ENCODE measurements at regions not wholly inside any gene's neighbourhood (a gene's known extent, or its start where the extent isn't known, plus 50 kb on each side); places are given as distances from the start of the nearest gene placed in this dataset.
"Not testable (repeated sequence)": the region's sequence is repeated elsewhere in the genome, so short reads cannot be mapped to it uniquely, and the experiment has no call there.

- not testable (repeated sequence) for DNase-seq
Measured at GRCh38 chr9:39674437-39675210, 319.2 kb downstream of the SPATA31A1 start.

GRCh38 chr9:39675211-39675553 is 319.7 kb downstream of the SPATA31A1 start:
- not testable (repeated sequence) for DNase-seq

GRCh38 chr9:39678534-39679263 is 323.2 kb downstream of the SPATA31A1 start:
- DNase-seq, result not testable (repeated sequence)

DNA sequence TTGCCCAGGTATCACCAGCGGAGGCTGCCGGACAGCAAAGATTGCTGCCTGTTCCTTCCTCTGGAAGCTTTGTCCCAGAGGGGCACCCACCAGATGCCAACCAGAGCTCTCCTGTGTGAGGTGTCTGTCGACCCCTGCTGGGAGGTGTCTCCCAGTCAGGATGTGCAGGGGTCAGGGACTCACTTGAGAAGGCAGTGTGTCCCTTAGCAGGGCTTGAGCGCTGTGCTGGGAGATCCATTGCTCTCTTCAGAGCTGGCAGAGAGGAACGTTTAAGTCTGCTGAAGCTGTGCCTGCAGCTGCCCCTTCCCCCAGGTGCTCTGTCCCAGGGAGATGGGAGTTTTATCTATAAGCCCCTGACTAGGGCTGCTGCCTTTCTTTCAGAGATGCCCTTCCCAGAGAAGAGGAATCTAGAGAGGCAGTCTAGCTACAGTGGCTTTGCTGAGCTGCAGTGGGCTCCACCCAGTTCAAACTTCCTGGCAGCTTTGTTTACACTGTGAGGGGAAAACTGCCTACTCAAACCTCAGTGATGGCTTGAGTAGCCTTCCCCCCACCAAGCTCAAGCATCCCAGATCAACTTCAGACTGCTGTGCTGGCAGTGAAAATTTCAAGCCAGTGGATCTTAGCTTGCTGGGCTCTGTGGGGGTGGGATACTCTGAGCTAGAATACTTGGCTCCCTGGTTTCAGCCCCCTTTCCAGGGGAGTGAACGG is 325.4 kb downstream of the SPATA31A1 start:
- not testable (repeated sequence) for DNase-seq

GRCh38 chr9:39728862-39729261 is 373.4 kb downstream of the SPATA31A1 start:
- not testable (repeated sequence) for DNase-seq

DNA sequence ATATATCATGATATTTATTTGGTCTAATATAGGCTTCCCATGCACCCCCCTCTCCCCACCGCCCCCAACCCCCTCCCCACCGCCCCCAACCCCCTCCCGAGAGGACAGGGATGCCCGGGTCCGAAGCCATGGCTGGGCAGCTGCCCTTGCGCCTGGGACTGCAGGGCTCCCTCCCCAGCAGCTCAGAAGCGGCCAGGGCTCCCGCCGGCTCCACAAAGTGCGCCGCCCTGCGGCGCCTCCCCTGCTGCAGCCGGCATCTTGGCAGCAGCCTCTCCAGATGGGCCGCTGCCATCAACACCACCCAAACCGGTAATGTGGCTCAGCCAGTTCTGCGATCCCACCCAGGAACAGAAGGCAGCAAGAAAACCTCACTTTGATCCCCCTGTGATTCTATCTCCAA is 389.4 kb downstream of the SPATA31A1 start:
- not testable (repeated sequence) for DNase-seq

DNA sequence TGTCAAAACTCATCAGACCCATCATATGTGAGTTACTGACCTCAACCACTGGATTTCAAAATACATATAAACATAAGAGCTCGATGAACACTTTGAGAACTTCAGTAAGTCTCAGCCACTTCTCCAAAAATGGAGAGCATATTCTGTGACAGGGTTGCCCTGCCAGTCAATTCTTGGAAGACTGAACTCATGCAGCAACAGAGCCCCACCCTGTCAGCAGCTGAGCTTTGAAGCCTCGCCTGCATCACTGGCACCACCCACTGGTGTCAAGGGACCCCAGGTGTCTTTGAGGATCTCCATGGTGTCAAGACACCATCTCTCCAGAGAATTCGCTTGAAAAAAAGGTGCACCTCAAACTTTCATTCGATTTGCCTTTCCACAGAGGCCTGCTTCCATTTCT is 420.1 kb downstream of the SPATA31A1 start:
- not testable (repeated sequence) for DNase-seq

DNA sequence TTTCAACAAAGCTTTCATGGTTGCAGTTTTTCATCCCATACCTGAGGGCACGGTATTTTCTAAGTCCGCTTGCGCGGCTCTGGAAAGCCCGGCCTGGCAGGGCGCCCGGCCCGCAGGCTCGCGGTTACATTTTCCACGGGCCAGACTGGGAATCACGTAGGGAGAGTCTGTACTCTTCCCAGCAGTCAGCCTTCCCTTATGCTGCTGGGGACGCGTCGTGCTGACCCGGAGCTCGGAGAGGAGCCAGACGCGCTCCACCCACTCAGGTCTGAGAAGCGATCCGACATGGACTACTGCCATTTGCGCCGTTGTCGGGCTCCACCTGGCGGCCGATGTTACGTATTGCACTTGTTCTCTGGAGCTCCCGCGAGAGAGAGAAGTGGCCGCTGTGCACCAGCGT is 435.9 kb downstream of the SPATA31A1 start:
- DNase-seq, result not testable (repeated sequence)

GRCh38 chr9:39797935-39798334 is 442.5 kb downstream of the SPATA31A1 start:
- not testable (repeated sequence) for DNase-seq

DNA sequence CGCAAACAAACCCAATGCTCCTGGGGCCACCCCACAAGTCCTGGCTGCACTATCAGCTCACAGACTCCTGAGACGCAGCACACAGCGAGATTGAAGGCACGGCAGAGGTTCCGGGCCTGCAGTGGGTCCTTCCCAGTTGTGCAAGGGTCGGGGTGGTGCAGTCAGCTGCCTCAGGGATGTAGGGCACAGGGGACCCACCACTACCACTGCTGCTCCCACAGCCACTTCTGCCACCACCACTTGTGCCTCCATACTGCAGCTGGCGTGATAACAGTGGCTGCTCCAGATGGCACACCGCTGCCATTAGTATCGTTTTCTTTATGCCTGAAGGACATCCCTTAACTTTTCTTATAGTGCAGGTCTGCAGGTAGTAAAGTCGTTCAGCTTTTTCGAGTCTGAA is 443.8 kb downstream of the SPATA31A1 start:
- DNase-seq, result not testable (repeated sequence)

- DNase-seq, result not testable (repeated sequence)
Measured at GRCh38 chr9:39802561-39802960, 447.1 kb downstream of the SPATA31A1 start.

GRCh38 chr9:39809401-39810226 is 454.1 kb downstream of the SPATA31A1 start:
- DNase-seq, result peak; percentile 50

GRCh38 chr9:39810401-39810800 is 454.9 kb downstream of the SPATA31A1 start:
- not testable (repeated sequence) for DNase-seq

DNA sequence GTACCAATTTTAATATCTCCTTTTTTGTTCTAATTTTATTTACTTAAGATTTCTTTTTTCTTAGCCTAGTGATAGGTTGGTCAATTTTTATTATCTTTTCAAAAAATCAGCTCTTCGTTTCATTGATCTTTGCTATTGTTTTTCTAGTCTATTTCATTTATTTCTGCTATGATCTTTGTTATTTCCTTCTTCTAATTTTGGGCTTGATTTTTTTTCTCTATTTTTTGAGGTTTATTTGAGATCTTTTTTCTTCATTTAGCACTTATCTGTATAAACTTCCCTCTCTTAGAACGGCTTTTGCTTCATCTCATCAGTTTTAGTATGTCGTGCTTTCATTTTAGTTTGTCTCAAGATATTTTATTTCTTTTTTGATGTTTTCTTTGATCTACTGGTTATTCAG is 456.1 kb downstream of the SPATA31A1 start:
- DNase-seq, result not testable (repeated sequence)

DNA sequence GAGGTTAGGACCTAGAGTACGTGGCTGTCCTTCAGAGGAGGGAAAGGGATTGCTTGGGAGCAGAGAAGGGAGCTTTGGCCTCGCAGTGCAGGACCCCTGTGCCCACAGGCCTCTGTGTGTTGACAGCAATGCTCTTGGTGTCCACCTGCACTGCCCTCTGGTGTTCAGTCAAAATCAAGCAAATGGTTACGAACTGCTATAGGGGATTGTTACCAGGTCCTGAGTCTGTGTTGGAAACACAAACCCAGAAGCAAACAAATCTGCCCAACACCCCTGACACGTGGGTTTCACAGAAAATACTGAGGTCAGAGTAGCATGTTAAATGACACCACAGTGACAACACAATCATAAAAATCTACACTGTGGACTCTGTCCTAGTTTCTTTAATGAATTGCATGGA is 473.0 kb downstream of the SPATA31A1 start:
- DNase-seq, result not testable (repeated sequence)
